ENCODE measurements at regions not wholly inside any gene's neighbourhood (a gene's known extent, or its start where the extent isn't known, plus 50 kb on each side); places are given as distances from the start of the nearest gene placed in this dataset.

DNA sequence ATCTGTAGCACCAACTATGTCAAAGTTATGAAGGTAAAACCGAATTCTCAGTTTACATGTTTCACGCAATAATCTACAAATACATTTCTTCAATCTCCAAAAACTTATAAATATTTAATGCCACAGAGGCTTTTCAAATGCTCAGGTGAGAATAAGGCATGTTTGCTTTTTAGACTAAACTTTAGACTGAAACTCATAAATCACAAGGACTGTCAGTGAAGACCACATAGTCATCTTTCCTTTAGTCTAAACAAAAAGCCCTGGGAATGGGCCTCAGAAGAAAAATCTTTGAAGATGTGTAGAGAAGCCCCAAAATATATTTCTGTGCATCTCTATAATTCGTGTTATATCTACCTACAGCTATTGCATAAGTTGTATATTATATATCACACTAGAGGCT is 54.5 kb upstream of the DCTD start:
- DNase-seq (ENCODE audit: low read depth in 2 of 2), result no peak

DNA sequence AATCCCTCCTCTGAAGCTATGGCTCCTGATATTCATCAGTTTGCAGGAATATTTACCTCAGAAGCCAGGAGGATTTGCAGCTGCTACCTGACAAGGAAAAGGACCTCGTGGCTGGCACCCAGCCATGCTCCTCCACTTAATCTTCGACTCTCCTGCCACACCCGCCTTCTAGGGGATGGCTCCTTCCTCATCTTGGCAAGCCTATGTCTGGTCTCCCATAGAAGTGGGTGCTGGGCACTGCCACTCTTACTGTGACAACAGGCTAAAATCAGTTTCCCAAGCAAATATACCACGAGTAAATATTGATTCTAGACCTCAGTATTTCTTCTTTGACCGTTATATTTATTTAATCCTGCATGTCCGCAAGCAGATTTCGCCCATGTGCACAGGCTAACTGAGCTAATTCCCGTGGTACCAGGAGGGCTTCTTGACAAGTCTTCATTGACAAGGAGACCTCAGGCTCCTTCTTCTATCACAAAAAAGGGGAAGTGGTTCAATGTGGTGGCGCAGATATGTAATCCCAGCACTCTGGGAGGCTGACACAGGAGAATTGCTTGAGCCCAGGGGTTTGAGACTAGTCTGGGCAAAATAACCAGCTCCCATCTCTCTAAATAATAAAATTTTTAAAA is 52.6 kb upstream of the DCTD start:
- no peak for DNase-seq (ENCODE audit: low read depth in 2 of 2)

DNA sequence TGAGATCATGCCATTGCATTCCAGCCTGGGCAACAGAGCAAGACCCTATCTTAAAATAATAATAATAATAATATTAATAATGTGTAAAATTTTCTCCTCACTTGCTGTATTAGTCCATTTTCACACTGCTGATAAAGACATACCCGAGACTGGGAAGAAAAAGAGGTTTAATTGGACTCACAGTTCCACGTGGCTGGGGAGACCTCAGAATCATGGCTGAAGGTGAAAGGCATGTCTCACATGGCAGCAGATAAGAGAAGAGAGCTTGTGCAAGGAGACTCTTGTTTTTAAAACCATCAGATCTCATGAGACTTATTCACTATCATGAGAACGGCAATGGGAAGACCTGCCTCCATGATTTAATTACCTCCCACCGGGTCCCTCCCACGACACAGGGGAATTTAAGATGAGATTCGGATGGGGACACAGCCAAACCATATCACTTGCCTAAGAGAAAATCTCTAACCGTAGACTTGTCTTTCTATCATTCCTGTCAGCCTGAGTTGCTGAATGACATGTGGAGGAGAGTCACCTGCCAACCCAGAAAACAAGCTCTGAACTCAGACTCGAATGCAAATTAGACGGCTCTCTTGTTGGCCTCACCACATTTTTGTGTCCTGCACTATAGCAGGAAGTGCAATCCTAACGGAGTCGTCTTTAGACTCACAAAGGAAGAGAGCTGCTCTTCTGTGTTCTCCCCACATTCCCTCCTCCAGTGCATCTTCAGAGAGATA is 51.9 kb upstream of the DCTD start:
- no peak for DNase-seq (ENCODE audit: low read depth in 2 of 2)

DNA sequence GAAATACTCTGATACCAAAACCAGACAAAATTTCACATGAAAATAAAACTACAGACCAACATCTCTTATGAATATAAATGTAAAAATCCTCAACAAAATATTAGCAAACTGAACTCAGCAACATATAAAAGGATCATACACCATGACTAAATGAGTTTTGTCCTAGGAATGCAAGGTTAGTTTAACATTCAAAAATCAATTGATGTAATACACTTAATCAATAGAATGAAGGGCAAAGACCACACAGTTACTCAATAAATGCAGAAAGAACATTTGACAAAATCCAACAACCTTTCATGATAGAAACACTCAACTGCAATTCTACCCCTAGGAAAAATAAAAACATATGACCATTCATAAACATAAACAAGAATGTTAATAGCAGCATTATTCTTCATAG is 50.2 kb upstream of the DCTD start:
- DNase-seq (ENCODE audit: low read depth in 2 of 2), result no peak
